ENCODE measurements at regions not wholly inside any gene's neighbourhood (a gene's known extent, or its start where the extent isn't known, plus 50 kb on each side); places are given as distances from the start of the nearest gene placed in this dataset.

- no peak for DNase-seq
These were observed 292.8 kb upstream of the ZNF717 start for GRCh38 chr3:76078101-76078500.

GRCh38 chr3:76083992-76084391 lies 298.6 kb upstream of the ZNF717 start:
- no peak for DNase-seq

DNA sequence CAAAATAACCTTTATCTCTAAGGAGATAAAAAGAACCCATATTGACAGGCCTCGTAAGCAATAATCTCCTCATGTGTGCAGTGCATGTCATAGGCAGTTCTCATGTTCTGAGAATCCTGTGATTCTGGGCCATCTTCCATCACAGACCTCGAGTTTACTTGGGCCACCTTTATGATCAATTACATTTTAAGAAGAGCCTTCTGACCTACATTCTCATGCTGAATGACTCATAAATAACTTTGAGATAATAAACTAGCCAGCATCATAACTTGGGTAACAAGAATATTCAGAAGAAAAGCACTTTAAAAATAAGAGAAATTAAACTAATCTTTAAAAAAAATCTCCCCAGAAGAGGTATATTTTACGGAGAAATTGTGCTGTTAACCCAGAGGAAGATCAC lies 310.7 kb upstream of the ZNF717 start:
- no peak for DNase-seq

DNA sequence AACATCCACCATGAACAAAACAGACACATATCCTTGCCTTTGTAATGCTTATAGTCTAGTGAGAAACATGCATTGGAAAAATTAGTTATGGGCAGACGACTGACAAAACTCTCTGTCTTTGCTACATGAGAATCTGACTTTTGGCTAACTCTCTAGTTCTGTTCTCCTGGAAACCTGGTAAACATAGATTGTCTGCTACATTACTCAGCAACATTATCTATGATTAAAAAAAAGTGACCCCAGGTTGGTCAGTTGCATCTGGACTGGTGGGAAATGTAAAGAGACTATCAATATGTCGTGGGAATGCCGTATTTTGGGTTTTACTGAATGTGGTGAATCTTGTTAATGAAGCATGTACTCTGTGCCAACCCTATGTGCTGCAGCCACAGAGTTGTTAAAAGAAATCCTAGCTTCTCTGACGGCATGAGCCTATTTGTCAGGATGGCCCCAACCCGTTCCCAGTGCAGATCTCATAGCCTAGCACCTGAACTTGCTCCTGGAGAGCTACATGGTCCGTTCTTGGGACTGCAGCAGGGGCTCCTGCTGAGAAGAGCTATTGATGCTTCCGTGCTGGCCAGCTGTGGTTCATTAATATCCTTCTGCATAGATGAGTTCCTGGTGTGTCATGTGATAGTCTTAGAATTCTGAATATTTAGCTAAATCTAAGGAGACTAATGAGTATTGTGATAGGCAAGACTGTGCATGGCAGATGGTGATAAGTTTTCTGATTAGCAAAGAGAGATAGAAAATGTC lies 311.7 kb upstream of the ZNF717 start:
- DNase-seq, result no peak

DNA sequence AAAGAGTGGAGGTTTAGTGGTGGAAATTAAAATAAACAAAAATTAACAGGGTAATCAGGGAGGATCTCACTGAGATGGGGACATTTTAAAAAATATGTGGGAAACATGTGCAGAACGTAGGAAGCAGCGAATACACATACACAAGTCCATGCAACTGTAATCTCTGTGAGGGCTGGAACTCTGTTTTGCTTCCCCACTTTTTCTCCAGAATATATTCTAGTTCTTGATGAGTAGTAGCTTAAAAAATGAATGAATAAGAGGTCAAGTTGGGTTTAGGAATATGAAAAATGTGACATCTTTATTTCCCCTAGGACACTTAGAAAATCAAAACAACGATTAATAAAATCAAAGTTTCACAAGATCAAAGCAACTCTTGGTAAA lies 312.2 kb upstream of the ZNF717 start:
- DNase-seq, result no peak

DNA sequence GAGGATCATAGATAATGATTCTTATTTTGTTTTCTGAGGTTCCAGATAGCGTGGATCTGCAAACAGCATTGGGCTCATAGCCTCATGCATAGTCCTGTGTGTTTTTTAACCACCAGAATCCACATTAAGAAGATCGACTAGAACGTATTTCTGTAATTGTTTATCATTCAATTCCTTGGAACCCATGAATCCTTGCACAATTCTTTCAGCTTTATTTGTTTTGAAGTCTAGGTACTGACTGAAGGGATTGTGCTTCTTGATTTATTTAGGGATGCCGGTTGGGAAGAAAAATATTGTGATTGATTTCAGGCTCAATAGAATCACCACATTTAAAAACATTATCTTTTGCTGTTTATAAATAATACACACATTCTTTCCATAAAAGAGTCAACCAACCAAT lies 314.6 kb upstream of the ZNF717 start:
- no peak for DNase-seq

- no peak for DNase-seq
These were observed 322.7 kb upstream of the ZNF717 start for GRCh38 chr3:76107935-76108570.

GRCh38 chr3:76111808-76112207 lies 326.5 kb upstream of the ZNF717 start:
- no peak for DNase-seq

DNA sequence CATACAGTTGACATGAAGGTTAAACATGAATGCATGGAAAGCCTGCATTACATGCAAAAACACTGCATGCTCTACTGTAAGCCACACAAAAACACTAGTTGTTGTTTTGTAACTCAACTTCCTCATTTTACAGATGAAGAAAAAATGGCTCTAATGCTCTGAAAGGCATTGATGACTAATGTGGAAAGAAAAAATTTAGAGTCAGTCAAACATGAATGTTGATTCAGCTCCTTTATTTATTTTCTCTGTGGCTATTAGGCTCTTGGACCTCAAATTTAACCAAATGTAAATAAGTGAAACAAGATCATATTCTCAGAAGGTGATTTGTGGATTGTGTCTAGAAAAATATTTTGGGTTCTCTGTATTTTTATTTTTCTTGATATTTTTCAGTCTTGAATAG lies 336.7 kb upstream of the ZNF717 start:
- DNase-seq, result no peak

DNA sequence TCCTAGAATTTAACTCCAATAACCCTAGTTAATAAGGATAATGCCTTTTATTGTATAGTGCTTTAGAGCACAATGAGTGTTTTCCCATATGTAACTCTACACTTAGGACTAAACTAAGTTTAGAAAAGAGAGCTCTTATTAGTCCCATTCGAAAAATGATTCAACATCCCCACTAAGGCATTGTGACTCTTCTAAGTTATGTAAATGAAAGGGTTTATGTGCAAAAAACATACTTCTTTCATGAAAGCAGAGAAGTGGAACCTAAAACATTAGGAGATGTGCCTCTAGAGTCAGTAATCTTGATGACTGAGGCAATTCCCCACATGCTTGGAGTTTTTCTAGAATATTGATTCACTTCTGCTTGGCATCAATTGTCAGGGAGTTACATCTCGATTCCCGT lies 344.1 kb upstream of the ZNF717 start:
- DNase-seq, result no peak

- no peak for DNase-seq
These were observed 346.2 kb upstream of the ZNF717 start for GRCh38 chr3:76131396-76132153.

- no peak for DNase-seq
These were observed 346.8 kb upstream of the ZNF717 start for GRCh38 chr3:76132154-76132470.

DNA sequence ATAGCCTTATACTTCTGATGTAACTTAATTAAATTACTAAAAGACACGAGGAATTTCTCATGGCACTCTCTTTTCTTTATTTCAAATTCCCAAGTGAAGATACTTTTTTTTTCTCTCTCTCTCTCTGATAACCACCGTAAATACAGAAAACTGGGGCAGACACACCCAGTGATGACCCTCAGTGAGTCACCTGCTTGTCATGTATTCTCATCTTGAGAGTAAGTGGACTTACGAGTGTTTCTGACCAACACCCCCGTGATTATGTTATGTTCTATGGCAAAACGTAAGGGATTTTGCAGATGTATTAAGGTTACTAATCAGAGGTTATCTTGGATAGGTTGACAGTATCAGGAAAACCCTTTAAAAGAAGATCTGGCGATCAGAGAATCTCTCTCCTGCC lies 348.8 kb upstream of the ZNF717 start:
- no peak for DNase-seq

DNA sequence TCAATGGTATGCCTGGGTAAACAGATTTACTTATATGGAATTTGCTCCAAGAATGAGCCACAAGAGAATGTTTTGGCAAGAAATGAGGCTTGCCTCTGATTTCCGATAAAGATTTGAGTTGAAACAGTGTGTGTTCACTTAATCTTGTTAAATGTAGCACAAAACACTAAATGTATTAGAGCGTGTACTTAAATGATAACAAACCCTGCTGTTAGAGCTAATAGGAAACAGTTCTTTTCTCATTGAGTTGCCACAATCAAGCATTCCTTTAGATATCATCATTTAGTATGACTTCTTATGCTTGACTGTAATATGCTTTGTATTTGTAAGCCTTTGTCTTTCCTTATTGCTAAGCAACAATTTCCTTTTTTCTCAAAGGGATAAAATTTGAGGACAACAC lies 353.6 kb upstream of the ZNF717 start:
- no peak for DNase-seq

DNA sequence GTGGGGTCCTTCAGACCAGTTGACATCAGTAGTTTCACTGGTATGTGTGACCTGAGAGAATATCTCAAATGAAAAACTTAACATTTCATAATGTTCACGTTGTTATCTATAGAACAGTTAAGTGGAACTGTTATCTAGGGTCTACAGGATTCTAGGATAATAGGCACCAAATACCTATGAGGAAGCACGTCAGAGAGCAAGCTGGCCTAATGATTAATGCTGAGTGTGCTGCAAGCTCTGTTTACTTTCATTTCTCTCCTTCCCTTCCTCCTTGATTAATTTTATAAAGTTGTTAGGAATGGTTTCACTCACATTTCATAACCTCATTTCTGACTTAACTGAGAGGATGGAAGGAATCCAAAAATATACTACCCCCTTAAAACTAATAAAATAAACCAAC lies 362.5 kb upstream of the ZNF717 start:
- DNase-seq, result no peak

- DNase-seq, result no peak
These were observed 366.7 kb upstream of the ZNF717 start for GRCh38 chr3:76152028-76152427.

DNA sequence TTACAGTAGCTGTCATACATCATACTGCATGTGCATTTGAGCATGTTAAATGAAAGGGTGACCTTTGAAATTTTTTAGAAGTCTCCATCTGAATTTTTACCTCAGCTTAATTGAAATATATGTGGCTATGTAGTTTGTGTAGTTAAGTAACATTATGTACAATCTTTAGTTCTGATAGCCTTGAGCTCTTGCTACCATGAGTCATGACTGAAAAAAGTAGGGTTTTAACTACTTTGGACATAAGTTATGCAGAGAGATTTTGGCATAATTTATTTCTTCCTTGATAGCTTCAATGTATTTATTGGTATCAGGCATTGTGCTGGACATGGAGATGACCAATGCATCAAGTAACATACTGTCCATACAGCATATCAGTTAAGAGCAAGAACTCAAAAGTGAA lies 376.5 kb upstream of the ZNF717 start:
- no peak for DNase-seq

DNA sequence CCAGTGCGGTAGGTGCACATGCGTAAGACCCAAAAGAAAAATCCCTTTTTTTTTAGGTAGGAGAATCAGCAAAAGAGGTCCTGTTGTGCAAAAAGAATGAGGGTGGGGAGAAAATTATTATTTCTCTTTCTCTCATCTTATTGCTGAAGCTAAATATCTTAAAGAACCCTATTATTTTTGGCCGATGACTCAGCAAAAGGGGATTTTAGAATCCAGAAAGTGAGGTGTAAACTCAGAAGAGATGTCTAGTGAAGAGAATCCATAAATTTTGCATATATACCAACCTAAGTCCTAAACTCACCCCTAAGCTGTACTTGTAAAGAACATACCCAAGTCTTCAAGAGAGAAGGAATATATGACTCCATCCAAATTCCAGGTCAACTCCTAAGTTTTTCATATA lies 386.3 kb upstream of the ZNF717 start:
- DNase-seq, result no peak

GRCh38 chr3:76177610-76178009 lies 392.3 kb upstream of the ZNF717 start:
- no peak for DNase-seq

- no peak for DNase-seq
These were observed 393.1 kb upstream of the ZNF717 start for GRCh38 chr3:76178412-76178811.

DNA sequence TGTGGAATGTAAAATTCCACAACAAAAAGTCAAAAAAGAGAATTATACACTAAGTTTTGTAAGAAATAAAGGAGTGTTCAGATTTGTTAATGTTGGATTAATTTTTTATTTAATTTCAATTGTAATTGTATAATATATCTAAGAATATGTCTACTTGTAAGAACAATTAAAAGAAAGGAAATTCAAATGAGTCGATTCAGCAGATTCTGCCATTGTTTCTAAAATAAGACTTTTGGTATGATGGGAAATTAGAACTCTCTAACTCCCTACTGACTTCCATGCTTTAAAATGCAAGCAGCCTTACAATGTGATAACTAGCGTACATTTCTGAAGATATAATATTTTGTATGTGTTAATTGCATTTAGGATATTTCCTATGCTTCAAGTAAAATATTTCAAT lies 395.9 kb upstream of the ZNF717 start:
- no peak for DNase-seq

DNA sequence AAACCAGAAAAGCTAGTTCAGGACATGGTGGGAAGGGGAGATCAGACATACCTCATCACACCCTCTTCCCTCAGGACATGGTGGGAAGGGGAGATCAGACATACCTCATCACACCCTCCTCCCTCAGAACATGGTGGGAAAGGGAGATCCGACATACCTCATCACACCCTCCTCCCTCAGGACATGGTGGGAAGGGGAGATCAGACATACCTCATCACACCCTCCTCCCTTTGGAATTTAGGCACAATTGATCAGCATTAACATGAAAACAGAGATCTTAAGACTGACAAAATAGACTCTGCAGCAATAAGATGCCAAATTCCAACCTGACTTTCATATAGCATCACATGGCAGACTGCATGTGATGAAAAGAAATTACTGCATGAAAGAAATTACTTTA lies 412.7 kb upstream of the ZNF717 start:
- no peak for DNase-seq

DNA sequence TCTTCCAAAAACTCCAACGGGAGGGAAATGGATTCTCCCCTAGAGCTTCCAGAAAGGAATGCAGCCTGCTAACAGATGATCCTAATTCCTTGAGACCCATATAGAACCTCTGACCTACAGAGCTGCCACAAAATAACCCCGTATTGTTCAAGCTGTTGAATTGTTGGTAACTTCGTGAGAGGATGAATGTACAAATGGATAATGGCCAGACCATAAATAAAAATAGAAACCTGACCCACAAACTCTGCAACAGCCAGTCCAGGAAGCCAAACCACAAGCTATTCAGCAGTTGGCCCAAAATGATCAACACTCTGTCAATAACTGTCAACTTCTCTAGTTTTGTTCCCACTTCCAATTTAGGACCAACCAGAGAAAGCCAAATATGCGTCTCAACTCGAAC lies 414.0 kb upstream of the ZNF717 start:
- DNase-seq, result no peak

- DNase-seq, result no peak
These were observed 418.2 kb upstream of the ZNF717 start for GRCh38 chr3:76203578-76203977.

DNA sequence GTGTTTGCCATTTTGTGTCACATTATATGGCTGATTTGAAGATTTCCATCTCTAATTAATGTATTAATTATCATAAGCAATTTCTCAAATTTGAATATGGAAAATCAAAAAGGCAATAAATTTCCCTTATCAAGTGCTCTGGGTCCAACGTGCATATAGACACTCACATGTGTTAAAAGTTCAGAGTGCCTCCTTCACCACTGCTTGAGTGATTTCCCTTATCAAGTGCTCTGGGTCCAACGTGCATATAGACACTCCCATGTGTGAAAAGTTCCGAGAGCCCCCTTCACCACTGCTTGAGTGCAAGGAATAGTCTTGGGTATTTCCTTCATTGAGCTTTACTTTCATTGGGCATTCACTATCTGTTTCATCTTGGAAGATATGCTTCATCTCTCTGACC lies 421.0 kb upstream of the ZNF717 start:
- DNase-seq, result no peak

Data from 8988T (cell line).